ENCODE measurements at regions not wholly inside any gene's neighbourhood (a gene's known extent, or its start where the extent isn't known, plus 50 kb on each side); places are given as distances from the start of the nearest gene placed in this dataset.

GRCh38 chr6:66628917-66629316, 921.9 kb upstream of the EYS start:
- H3K9ac ChIP-seq (ENCODE audit: low read length in 3 of 3): no peak overlapping the region
- intact Hi-C loops (cut with DNase I): no loop called here

GRCh38 chr6:66623050-66623449, 916.0 kb upstream of the EYS start:
- Histone ChIP-seq H3K4me3 (ENCODE audit: low read length in 3 of 3) (no peak overlapping the region), H3K36me3 (ENCODE audit: control insufficient read depth in 2 of 3, insufficient read depth in 3 of 3, low read length in 3 of 3) (no peaks in the 10 kb centered on the region), H3K4me1 (ENCODE audit: control insufficient read depth in 2 of 3, insufficient read depth in 2 of 3, low read depth in 1 of 3, low read length in 3 of 3) (no peaks in the 10 kb centered on the region), H3K9me3 (ENCODE audit: control insufficient read depth in 2 of 3, insufficient read depth in 1 of 3, low read length in 3 of 3) (no peaks in the 10 kb centered on the region), H3K27ac (ENCODE audit: low read depth in 2 of 2, low read length in 2 of 2) (no peak overlapping the region), H3K9ac (ENCODE audit: low read length in 3 of 3) (no peak overlapping the region), H3K27me3 (ENCODE audit: control insufficient read depth, insufficient read depth, low read length) (no peaks in the 10 kb centered on the region)
- no peak for DNase-seq
- intact Hi-C loops (cut with DNase I): no loop called here
- TF ChIP-seq CTCF (IDR thresholded peaks at IDR 0.05; ENCODE audit: borderline replicate concordance, extremely low read depth, insufficient read depth): no peak
- no peak for FAIRE-seq

More at GRCh38 chr6:66628917-66629316, 921.9 kb upstream of the EYS start:
- DNase-seq (no peak), FAIRE-seq (no peak)
- no peaks in the 10 kb centered on the region for H3K9me3 ChIP-seq (ENCODE audit: control insufficient read depth in 2 of 3, insufficient read depth in 1 of 3, low read length in 3 of 3)
- H3K27ac ChIP-seq (ENCODE audit: low read depth in 2 of 2, low read length in 2 of 2): no peak overlapping the region
- no peaks in the 10 kb centered on the region for H3K27me3 ChIP-seq (ENCODE audit: control insufficient read depth, insufficient read depth, low read length)
- no peaks in the 10 kb centered on the region for H3K36me3 ChIP-seq (ENCODE audit: control insufficient read depth in 2 of 3, insufficient read depth in 3 of 3, low read length in 3 of 3)
- H3K4me3 ChIP-seq (ENCODE audit: low read length in 3 of 3): no peak overlapping the region
- no peaks in the 10 kb centered on the region for H3K4me1 ChIP-seq (ENCODE audit: control insufficient read depth in 2 of 3, insufficient read depth in 2 of 3, low read depth in 1 of 3, low read length in 3 of 3)
- TF ChIP-seq CTCF (IDR thresholded peaks at IDR 0.05; ENCODE audit: borderline replicate concordance, extremely low read depth, insufficient read depth): no peak

- DNase-seq: no peak
- no peaks in the 10 kb centered on the region for H3K9me3 ChIP-seq (ENCODE audit: control insufficient read depth in 2 of 3, insufficient read depth in 1 of 3, low read length in 3 of 3)
- H3K36me3 ChIP-seq (ENCODE audit: control insufficient read depth in 2 of 3, insufficient read depth in 3 of 3, low read length in 3 of 3): no peaks in the 10 kb centered on the region
- intact Hi-C loops (cut with DNase I): no loop called here
- H3K4me1 ChIP-seq (ENCODE audit: control insufficient read depth in 2 of 3, insufficient read depth in 2 of 3, low read depth in 1 of 3, low read length in 3 of 3): no peaks in the 10 kb centered on the region
- H3K27me3 ChIP-seq (ENCODE audit: control insufficient read depth, insufficient read depth, low read length): no peaks in the 10 kb centered on the region
- H3K4me3 ChIP-seq (ENCODE audit: low read length in 3 of 3): no peak overlapping the region
- no peak overlapping the region for H3K27ac ChIP-seq (ENCODE audit: low read depth in 2 of 2, low read length in 2 of 2)
- H3K9ac ChIP-seq (ENCODE audit: low read length in 3 of 3): no peak overlapping the region
- FAIRE-seq: no peak
- no peak for TF ChIP-seq CTCF (IDR thresholded peaks at IDR 0.05; ENCODE audit: borderline replicate concordance, extremely low read depth, insufficient read depth)
These were observed 898.9 kb upstream of the EYS start for GRCh38 chr6:66605971-66606370.

- DNase-seq: no peak
- H3K4me3 ChIP-seq (ENCODE audit: low read length in 3 of 3): no peak overlapping the region
These were observed 898.0 kb upstream of the EYS start for GRCh38 chr6:66605011-66605410.

More at GRCh38 chr6:66605011-66605410, 898.0 kb upstream of the EYS start:
- no peak overlapping the region for H3K27ac ChIP-seq (ENCODE audit: low read depth in 2 of 2, low read length in 2 of 2)
- intact Hi-C loops (cut with DNase I): no loop called here
- no peaks in the 10 kb centered on the region for H3K27me3 ChIP-seq (ENCODE audit: control insufficient read depth, insufficient read depth, low read length)
- no peaks in the 10 kb centered on the region for H3K4me1 ChIP-seq (ENCODE audit: control insufficient read depth in 2 of 3, insufficient read depth in 2 of 3, low read depth in 1 of 3, low read length in 3 of 3)
- TF ChIP-seq CTCF (IDR thresholded peaks at IDR 0.05; ENCODE audit: borderline replicate concordance, extremely low read depth, insufficient read depth): no peak
- no peak overlapping the region for H3K9ac ChIP-seq (ENCODE audit: low read length in 3 of 3)
- no peaks in the 10 kb centered on the region for H3K36me3 ChIP-seq (ENCODE audit: control insufficient read depth in 2 of 3, insufficient read depth in 3 of 3, low read length in 3 of 3)
- peaks cover 0 to 4% (median 0%) of the 10 kb centered on the region in 3 donors for H3K9me3 ChIP-seq (ENCODE audit: control insufficient read depth in 2 of 3, insufficient read depth in 1 of 3, low read length in 3 of 3)
- no peak for FAIRE-seq
